PC-9 (cell line): ENCODE measurements at regions not wholly inside any gene's neighbourhood (a gene's known extent, or its start where the extent isn't known, plus 50 kb on each side); places are given as distances from the start of the nearest gene placed in this dataset.

Experiments used
- BruUV-seq: library from RNA; stranded (reverse); fragments of 400-500 nt; replicated peaks from 2 replicates; lab custom pipeline; 2021; lab: Mats Ljungman, UMichigan
- CTCF ChIA-PET: fragments of 300-600 bp; sonication (Branson Sonifier 250); formaldehyde crosslinking; loops from one replicate; lab custom pipeline; 2022; ENCODE audit warnings: antibody characterized with exemption; lab: Charles Lee
- POLR2A ChIA-PET: fragments of 300-600 bp; sonication (Branson Sonifier 250); formaldehyde crosslinking; loops from one replicate; lab custom pipeline; 2022; ENCODE audit warnings: antibody characterized with exemption; ENCODE audit not compliant: unreplicated experiment; lab: Charles Lee
- DNase-seq, 2 experiments: peaks; one replicate each; pipeline versions ENCODE4 v3.0.0 to v3.0.0-alpha.2; 2015 to 2022; ENCODE audit warnings: mixed read lengths in 1 of 2
- H2AFZ ChIP-seq: fragments of 200-600 bp; sonication (generic); 2 replicates; pipeline ENCODE4 v1.8.1; 2017; ENCODE audit warnings: antibody characterized with exemption
- H3F3A ChIP-seq: fragments of 200-600 bp; sonication (generic); 2 replicates; pipeline ENCODE4 v1.8.1; 2017; ENCODE audit warnings: antibody characterized with exemption, mild to moderate bottlenecking, low read depth; ENCODE audit not compliant: insufficient read depth
- H3K27ac ChIP-seq: fragments of 200-600 bp; sonication (generic); 2 replicates; pipeline ENCODE4 v1.6.1; 2016; ENCODE audit warnings: mixed run types
- H3K27me3 ChIP-seq: fragments of 200-600 bp; sonication (generic); 2 replicates; pipeline ENCODE4 v1.6.1; 2016; ENCODE audit warnings: low read depth, mixed run types; ENCODE audit not compliant: insufficient read depth
- H3K36me3 ChIP-seq: fragments of 200-600 bp; sonication (generic); 2 replicates; pipeline ENCODE4 v1.6.1; 2016; ENCODE audit warnings: low read depth, mixed run types
- H3K4me1 ChIP-seq: fragments of 200-600 bp; sonication (generic); replicated peaks from 2 replicates; pipeline ENCODE4 v1.6.1; 2016; ENCODE audit warnings: mixed run types; ENCODE audit not compliant: insufficient read depth
- H3K4me2 ChIP-seq: fragments of 200-600 bp; sonication (generic); 2 replicates; pipeline ENCODE4 v1.6.1; 2017; ENCODE audit warnings: mixed run types
- H3K4me3 ChIP-seq: fragments of 200-600 bp; sonication (generic); 2 replicates; pipeline ENCODE4 v1.6.1; 2016; ENCODE audit warnings: mixed run types
- H3K79me2 ChIP-seq: fragments of 200-600 bp; sonication (generic); 2 replicates; pipeline ENCODE4 v1.6.1; 2017; ENCODE audit warnings: low read depth, mixed run types
- H3K9me2 ChIP-seq: fragments of 200-600 bp; sonication (generic); 2 replicates; pipeline ENCODE4 v1.8.1; 2017; ENCODE audit warnings: mild to moderate bottlenecking; ENCODE audit not compliant: insufficient read depth
- H3K9me3 ChIP-seq: fragments of 200-600 bp; sonication (generic); 2 replicates; pipeline ENCODE4 v1.8.1; 2016; ENCODE audit warnings: low read depth; ENCODE audit not compliant: insufficient read depth
- H4K20me1 ChIP-seq: fragments of 200-600 bp; sonication (generic); 2 replicates; pipeline ENCODE4 v1.8.1; 2017; ENCODE audit not compliant: insufficient read depth
- CTCF ChIP-seq: fragments of 200-600 bp; sonication (generic); conservative IDR thresholded peaks from 2 replicates; pipeline ENCODE4 v1.6.1; 2017; ENCODE audit warnings: mixed run types, antibody characterized with exemption, mild to moderate bottlenecking, moderate library complexity
- EZH2 ChIP-seq: fragments of 200-600 bp; sonication (generic); IDR thresholded peaks from 2 replicates; pipeline ENCODE4 v1.8.0; 2017; ENCODE audit warnings: antibody characterized with exemption, low read depth
- intact Hi-C: fragments of 100-400 bp; cut with micrococcal nuclease; formaldehyde crosslinking; loops from one replicate; pipeline ENCODE4 v1.10.0; 2022; ENCODE audit not compliant: unreplicated experiment

GRCh38 chr22:47284360-47284759 lies 521.9 kb downstream of the TBC1D22A start:
- no TSS peak for BruUV-seq
- Histone ChIP-seq H3K4me1 (no peaks in the 10 kb centered on the region), H3K4me3 (no peak overlapping the region), H4K20me1 (no peaks in the 10 kb centered on the region), H3K27me3 (peaks cover 97% of the 10 kb centered on the region), H3K27ac (no peak overlapping the region), H3K9me3 (no peaks in the 10 kb centered on the region), H3K36me3 (no peaks in the 10 kb centered on the region), H3K4me2 (no peak overlapping the region), H3K9me2 (no peaks in the 10 kb centered on the region), H3F3A (no peaks in the 10 kb centered on the region), H2AFZ (no peak overlapping the region), H3K79me2 (no peaks in the 10 kb centered on the region)
- ChIA-PET CTCF (no interaction called here), POLR2A (interaction anchor here (0.6 kb wide), 1 partner anchor 12 kb away, joined by 7 read pairs; no protein-coding TSS in a partner anchor)
- TF ChIP-seq CTCF = no peak
- no peak; the same call in 1 of the 2 replicates for TF ChIP-seq EZH2
- intact Hi-C loops = no loop called here
- no peak for DNase-seq

GRCh38 chr22:47283616-47284270 lies 521.3 kb downstream of the TBC1D22A start:
- H3K79me2 ChIP-seq = no peaks in the 10 kb centered on the region
- H4K20me1 ChIP-seq = no peaks in the 10 kb centered on the region
- H3K9me2 ChIP-seq = no peaks in the 10 kb centered on the region
- no TSS peak for BruUV-seq
- ChIA-PET POLR2A (no interaction called here), CTCF (no interaction called here)
- H3K27ac ChIP-seq = no peak overlapping the region
- no peaks in the 10 kb centered on the region for H3K9me3 ChIP-seq
- intact Hi-C loops = no loop called here
- H3K36me3 ChIP-seq = no peaks in the 10 kb centered on the region
- H3K4me1 ChIP-seq = no peaks in the 10 kb centered on the region
- H2AFZ ChIP-seq = no peak overlapping the region
- H3K27me3 ChIP-seq = peaks cover 97% of the 10 kb centered on the region
- TF ChIP-seq CTCF = no peak
- TF ChIP-seq EZH2 = no peak
- no peak overlapping the region for H3K4me2 ChIP-seq
- no peak overlapping the region for H3K4me3 ChIP-seq
- H3F3A ChIP-seq = no peaks in the 10 kb centered on the region
- no peak for DNase-seq

GRCh38 chr22:47282851-47283250 lies 520.4 kb downstream of the TBC1D22A start:
- H3K27me3 ChIP-seq = peaks cover 100% of the 10 kb centered on the region
- TF ChIP-seq CTCF = no peak
- no peak for TF ChIP-seq EZH2
- H3K36me3 ChIP-seq = no peaks in the 10 kb centered on the region
- intact Hi-C loops = no loop called here
- BruUV-seq = no TSS peak
- CTCF ChIA-PET = no interaction called here
- H3K27ac ChIP-seq = no peak overlapping the region
- H3K4me3 ChIP-seq = no peak overlapping the region
- no peaks in the 10 kb centered on the region for H3K9me3 ChIP-seq
- POLR2A ChIA-PET = no interaction called here
- no peaks in the 10 kb centered on the region for H4K20me1 ChIP-seq
- no peaks in the 10 kb centered on the region for H3K4me1 ChIP-seq
- DNase-seq = no peak
- no peaks in the 10 kb centered on the region for H3F3A ChIP-seq
- H2AFZ ChIP-seq = no peak overlapping the region
- no peak overlapping the region for H3K4me2 ChIP-seq
- H3K79me2 ChIP-seq = no peaks in the 10 kb centered on the region
- H3K9me2 ChIP-seq = no peaks in the 10 kb centered on the region
